ENCODE measurements at regions not wholly inside any gene's neighbourhood (a gene's known extent, or its start where the extent isn't known, plus 50 kb on each side); places are given as distances from the start of the nearest gene placed in this dataset.
"Not testable (repeated sequence)": the region's sequence is repeated elsewhere in the genome, so short reads cannot be mapped to it uniquely, and the experiment has no call there.

DNA sequence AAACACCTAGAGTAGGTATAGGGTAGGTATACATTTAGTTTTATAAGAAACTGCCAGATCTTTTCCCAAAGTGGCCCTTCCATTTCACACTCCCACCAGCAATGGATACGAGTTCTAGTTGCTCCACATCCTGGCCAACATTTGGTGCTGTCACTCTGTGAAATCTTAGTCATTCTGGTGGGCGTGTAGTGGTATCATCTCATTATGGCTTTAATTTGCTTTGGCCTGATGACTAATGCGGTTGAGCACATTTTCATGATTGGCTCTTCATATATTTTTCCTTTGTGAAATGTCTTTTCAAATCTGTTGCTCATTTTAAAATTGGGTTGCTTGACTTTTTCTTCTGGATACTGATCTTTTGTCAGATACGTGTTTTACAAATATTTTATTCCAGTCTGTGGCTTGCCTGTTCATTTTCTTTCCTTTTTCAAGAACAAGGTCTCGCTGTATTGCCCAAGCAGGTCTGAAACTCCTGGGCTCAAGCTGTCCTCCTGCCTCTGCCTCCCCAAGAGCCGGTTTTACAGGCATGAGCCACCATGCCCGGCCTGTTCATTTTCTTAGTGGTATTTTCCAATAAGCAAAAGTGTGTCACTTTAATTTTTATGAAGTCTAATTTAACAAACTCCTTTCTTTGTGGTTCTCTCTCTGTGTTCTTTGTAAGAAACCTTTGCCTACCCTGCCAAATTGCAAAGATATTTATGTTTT is 192.4 kb downstream of the SEC14L1 start:
- no peak for DNase-seq (ENCODE audit: low read depth, low spot score)

DNA sequence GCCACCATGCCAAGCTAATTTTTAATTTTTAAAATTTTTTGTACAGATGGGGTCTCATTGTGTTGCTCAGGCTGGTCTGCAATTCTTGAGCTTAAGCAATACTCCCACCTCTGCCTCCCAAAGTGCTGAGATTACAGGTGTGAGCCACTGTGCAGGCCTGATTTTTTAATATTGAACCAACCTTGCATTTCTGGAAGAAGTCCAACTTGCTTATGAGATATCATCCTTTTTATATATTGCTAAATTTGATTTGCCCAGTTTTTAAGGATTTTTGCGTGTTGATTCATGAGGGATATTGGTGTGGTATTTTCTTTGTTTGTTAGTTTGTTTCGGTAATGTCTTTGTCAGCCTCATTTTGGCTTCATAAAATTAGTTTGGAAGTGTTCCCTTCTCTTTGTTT is 196.4 kb downstream of the SEC14L1 start:
- no peak for DNase-seq (ENCODE audit: low read depth, low spot score)

DNA sequence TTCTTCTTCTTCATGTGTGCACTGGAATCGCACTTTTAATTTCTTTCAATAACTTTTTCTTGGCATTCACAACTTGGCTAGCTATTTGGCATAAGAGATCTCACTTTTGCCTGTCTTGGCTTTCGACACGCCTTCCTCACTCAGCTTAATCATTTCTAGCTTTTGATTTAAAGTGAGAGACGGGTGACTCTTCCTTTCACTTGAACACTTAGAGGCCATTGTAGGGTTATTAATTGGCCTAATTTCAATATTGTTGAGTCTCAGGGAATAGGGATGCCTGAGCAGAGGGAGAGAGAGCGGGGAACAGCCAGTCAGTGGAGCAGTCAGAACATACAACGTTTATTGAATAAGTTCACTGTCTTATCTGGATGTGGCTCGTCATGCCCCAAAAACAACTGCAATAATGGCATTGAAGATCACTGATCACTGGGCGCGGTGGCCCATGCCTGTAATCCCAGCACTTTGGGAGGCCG is 200.3 kb downstream of the SEC14L1 start:
- DNase-seq (ENCODE audit: low read depth, low spot score), result no peak

DNA sequence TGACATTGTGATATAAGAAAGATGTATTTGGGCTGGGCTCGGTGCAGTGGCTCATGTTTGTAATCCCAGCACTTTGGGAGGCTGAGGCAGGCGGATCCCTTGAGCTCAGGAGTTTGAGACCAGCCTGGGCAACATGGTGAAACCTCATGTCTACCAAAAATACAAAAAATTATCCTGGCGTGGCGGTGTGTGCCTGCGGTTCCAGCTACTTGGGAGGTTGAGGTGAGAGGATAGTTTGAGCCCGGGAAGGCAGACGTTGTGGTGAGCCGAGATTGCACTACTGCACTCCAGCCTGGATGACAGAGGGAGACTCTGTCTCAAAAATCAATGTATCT is 201.9 kb downstream of the SEC14L1 start:
- DNase-seq (ENCODE audit: low read depth, low spot score), result not testable (repeated sequence)

DNA sequence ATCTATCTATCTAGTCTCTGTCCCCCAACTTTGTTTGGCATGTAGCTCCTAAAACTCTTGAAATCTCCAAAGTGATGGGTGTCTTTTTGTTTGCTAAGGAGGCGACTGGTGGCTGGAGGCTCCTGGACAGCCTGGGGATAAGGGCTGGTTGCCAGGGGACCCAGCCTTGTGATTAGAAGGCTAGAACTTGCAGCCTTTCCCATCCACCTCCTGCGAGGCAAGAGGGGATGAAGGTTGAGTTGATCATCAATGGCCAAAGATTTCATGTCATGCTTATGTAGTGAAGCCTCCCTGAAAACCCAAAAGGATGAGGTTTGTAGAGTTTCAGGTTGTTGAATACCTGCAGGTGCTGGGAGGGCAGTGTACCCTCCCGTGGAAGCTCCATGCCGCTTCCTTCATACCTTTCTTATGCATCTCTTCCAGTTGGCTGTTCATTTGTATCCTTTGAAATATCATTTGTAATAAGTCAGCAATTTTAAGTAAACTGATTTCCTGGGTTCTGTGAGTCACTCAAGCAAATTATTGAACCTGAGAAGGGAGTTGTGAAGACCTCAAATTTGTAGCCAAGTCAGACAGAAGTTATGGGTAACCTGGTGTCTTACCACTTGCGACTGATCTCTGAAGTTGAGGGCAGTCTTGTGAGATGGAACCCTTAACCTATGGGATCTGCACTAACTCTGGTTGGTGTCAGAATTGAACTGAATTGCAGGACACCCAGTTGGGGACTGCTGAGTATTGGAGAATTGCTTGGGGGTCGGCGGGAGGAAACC is 202.4 kb downstream of the SEC14L1 start:
- no peak for DNase-seq (ENCODE audit: low read depth, low spot score)

DNA sequence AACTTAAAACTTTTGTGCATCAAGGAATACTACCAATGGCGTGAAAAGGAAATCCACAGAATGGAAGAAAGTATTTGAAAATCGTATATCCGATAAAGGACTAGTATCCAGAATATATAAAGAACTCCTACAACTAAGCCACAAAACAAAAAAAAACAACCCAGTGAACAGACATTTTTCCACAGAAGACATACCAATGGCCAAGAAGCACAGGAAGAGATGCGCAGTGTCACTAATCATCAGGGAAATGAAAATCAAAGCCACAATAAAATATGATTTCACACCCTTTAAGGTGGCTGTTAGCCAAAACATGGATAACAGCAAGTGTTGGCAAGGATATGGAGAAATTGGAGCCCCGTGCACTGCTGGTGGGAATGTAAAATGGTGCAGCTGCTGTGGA is 203.3 kb downstream of the SEC14L1 start:
- DNase-seq (ENCODE audit: low read depth, low spot score), result no peak

DNA sequence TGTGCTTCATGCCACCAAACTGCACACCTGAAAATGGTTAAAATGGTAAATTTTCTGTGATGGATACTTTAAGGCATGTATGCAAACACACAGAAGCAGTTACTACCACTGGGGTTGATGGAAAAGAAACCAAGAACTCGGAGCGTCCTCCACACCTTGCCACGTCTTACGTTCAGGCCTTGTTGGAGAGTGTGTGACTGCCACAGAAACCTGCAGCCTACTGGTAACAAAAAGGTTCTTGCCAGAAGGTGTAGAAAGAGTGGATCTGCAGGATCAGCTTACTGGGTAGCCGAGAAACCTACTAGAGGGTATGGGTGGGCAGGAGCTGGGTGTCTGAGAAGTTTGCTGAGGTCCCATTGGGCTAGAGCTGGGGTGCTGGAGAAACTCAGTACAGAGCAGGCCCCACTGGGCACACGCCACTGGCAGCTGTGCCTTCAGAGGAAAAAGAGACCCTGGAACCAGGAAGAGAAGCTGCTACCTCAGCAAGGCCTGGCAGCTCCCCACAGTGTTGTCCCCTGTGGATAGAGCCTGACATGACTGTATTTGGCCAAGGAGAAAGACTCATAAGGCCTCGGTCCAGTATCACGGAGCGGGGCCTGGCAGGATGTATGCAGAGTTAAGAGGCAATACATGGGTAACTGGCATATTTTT is 204.6 kb downstream of the SEC14L1 start:
- DNase-seq (ENCODE audit: low read depth, low spot score), result no peak

DNA sequence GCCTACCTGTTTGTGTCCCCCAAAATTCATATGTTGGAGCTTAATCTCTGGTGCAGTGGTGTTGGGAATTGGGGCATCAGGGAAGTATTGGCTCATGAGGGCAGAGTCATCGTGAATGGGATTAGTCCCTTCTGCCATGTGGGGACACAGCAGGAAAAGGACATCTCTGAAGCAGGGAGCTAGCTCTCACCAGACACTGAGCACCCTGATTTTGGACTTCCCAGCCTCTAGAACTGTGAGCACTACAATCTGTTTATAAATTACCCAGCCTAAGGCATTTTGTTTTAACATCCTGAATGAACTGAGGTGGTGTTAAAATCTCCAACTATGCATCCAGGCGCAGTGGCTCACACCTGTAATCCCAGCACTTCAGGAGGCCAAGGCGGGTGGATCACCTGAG is 206.0 kb downstream of the SEC14L1 start:
- DNase-seq (ENCODE audit: low read depth, low spot score), result no peak

DNA sequence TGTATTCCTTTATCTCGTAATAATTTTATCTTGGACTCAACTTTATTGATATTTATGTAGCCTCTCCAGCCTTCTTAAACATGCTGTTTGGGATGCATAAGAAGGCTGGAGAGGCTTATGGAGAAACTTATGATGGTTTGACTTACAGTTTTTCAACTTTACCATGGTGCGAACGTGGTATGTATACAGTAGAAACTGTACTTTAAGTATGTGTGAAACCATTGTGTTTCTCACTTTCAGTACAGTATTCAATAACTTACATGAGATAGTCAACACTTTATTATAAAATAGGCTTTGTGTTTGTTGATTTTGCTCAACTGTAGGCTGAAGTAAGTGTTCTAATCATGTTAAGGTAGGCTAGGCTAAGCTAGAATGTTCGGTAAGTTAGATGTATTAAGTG is 206.8 kb downstream of the SEC14L1 start:
- no peak for DNase-seq (ENCODE audit: low read depth, low spot score)

DNA sequence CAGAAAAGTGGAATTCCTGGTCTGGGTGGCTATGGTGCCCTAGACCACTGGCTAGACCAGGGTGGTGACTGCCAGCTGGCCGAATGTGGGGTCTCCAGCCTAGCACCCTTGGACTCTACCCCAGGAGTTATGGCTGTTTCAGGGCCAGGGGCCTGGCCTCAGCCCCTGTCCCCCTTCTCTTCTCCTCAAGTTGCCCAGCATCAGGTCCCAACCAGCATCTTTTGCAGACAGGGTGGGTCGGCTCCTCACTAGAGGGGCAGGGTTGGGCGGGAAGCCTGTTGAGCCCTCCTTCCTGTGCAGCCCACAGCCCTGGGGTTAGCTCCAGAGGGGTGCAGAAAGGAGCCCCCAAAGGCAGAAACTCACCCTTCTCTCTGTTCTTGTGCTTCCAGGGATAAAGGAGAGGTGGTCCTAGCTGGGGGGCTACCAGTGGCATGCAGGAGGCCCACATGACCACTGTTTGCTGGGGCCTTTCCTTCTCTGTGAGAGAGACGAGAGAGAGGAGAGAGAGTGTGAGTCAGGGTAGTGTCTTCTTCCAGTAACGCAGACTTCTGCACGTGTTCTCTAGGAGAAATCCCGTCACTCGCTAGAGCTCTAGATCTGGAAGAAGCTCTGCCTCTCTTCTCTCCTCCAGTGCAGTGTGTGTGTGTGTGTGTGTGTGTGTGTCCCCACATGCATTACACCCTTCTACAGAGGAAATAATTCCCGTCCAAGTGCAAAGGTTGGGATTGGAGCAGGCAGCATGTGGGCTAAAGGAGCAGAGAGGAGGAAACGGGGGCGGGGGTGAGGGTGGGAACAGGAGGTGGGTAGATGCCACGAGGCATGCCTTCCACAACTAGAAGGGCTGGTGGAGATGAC is 209.4 kb downstream of the SEC14L1 start:
- DNase-seq (ENCODE audit: low read depth, low spot score), result no peak

DNA sequence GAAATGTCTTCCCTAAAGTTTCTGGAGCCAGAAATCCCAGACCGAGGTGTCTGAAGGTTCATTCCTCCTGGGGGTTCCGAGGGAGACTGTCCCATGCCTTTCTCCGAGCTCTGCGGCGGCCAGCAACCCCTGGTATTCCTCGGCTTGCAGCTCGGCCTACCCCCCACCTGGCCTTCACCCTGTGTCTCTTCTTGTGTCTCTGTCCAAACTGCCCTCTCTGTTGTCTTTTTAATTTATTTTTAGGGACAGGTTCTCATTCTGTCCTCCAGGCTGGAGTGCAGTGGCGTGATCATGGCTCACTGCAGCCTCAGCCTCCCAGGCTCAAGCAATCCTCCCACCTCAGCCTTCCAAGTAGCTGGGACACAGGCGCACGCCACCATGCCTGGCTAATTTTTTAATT is 211.7 kb downstream of the SEC14L1 start:
- DNase-seq (ENCODE audit: low read depth, low spot score), result no peak

DNA sequence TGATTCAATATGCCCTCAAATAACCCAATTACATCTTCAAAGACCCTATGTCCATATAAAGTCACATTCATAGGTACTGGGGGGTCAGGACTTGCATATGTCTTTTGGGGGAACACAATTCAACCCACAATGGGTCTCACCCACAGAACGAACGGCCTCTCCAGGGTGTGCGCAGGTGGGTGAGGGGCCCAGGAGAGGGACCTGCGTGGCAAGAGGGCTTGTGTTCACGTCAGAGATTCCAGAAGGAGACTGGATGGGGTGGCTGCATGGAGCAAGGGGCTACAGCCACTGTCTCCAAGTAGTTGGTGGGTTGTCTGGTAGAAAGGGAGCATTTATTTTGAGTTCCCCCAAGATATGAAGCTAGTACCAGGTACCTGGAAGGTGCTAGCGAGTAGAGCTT is 212.2 kb downstream of the SEC14L1 start:
- no peak for DNase-seq (ENCODE audit: low read depth, low spot score)

DNA sequence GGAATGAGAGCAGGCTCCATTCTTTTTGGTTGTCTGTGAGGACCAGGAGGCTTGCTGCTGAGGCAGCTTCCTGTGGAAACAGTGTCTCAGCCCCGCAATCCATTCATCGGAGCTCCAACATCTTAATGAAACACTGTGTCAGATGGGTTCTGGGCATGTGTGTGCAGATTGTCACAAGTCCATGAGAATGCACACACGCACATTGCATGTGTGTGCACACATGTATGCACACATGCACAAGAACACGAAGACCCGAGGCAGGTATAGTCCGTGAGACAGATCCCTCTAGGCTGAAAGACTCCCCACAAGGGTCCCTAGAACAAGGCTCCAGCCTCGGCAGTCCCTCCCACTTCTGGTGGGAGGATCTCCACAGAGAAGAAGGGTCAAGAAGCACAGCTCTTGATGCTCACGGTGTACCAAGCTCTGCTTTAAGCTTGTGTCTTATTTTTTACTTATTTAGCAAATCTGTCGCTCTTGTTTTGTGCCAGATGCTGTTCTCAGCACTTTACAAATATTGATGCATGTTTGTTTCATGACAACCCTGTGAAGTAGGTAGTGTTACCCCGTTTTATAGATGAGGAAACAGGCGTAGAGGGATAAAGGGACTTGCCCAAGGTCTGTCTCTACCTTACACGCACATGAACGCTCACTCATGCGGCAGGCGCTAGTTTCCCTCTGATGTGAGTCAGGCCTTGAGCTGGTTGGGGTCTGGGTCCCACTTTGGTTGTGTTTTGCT is 213.1 kb downstream of the SEC14L1 start:
- DNase-seq (ENCODE audit: low read depth, low spot score), result no peak

DNA sequence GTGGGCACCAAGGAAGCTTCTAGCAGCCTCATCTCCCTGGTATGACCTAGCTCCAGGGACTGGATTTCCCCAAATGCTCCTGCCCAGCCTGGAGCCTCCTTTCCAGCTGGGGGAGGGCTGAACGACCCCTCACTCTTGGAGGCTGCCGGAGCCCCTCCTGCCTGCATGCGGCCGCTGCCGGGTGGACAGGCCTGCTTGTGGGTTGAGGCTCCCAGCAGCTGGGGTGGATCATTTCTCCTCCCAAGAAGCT is 213.6 kb downstream of the SEC14L1 start:
- no peak for DNase-seq (ENCODE audit: low read depth, low spot score)

DNA sequence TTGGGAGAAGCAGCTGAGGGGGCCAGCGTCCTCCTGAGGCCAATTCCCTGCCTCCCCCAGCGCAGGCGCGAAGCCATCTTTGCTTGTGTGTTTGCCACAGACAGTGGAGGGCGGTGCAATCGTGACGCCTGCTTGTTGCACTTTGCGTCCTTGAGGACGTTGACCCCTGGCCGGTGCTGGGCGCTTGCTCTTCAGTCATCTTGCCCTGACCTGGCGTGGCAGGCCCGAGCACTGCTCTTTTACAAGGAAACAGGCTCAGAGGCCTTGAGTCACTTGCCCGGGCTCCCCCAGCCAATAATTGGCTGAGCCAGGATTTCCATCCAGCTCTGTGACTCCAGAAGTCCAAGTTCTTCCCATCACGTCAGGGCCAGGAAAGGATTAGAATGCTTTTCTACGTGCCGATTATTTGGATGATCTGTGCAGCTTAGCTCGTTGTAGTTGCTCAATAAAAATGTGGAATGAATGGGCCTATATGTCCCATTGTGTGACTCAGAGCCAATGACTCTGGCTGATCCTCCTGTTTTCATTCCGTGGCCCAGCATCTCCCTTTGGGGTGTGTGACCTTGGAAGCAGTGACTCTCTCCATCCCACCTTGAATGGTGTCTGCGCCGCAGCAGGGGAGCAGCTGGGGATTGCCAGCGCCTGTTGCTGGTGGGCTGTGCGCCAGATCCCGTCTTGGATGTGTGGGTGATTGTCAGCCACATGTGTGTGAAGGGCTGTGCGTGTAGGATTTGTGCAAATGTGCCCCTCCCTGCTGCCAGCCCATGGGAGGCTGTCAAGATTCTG is 214.1 kb downstream of the SEC14L1 start:
- DNase-seq (ENCODE audit: low read depth, low spot score), result no peak

DNA sequence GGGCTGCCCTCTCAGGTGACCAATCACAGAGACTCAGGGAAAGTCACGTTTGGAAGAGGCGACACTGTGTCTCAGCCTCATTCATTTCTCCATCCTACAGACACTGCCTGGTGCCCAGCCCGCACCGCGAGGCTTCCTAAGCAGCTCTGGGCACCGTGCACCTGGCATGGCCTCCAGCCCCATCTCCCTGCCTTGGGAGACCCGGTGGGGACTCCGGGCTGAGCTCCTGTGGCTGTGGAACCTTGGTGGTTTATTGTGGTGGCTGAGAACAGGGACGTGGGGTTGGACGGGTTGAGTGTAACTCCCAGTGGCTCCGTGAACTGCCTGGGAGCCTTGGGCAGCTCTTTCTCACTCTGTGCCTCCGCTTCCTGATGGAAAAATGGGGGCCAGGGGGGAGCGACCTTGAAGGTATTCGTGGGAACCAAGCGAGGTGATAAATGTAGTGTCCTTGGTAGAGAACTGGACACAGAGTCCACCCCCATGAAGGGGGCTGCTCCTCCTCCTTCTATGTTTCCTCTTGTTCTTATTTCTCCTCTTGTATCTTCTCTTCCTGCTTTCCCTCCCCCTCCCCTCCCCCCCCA is 215.4 kb downstream of the SEC14L1 start:
- no peak for DNase-seq (ENCODE audit: low read depth, low spot score)

DNA sequence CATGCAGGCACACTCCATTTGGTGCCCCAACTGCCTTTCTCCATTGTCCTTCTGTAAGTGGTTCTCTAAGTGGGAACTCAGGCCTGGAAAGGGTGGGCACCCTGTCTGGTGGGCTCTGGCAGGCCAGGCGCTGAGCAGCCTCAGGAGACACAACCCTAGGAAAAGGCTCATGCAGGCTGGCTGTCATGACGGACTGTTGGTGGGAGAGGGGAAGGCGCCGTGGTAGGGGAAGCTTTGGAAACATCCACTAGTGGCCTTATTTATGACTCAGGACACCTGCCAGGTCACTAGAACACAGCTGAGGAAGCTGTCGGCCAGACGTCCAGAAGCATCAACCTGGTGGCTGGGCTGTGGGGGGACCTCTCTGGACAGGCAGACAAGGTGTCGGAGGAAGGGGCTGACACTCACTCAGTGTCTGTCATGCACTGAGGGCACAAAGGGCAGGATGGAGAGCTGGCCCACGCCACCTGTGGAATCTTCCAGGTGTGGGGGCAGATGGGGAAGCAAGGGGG is 216.0 kb downstream of the SEC14L1 start:
- DNase-seq (ENCODE audit: low read depth, low spot score), result no peak

DNA sequence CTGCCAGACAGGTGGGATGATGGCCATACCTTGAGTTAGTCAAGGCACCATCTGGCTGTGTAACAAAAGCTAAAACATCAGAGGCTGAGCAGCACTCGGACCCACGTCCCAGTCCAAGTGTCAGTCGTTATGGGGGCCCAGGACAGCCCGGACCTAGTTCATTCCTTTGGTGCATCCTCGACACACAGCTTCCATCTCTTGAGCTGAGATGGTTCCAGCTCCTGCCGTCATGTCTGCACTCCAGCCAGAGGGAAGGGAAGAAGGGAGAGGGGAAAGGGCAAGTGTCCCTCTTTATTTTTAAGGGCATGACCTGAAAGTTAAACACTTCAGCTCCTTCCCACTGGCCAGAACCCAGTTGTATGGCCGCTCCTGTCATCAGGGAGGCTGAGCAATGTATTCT is 218.0 kb downstream of the SEC14L1 start:
- no peak for DNase-seq (ENCODE audit: low read depth, low spot score)

DNA sequence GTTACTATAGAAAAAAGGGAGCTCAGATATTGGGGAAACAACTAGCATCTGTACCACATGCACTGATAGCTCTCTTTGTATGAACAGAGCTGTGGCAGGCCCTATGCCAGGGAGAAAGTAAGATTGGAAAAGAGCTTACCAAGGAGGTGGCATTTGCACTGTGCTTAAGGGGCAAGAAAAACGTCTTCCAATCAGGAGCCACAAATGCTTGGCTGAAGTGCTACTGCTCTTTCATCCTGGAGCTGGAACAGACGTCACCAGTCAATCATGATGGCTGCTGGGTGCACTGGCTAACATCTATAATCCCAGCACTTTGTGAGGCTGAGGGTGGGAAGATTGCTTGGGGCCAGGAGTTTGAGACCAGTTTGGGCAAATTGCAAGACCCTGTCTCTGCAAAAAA is 218.5 kb downstream of the SEC14L1 start:
- DNase-seq (ENCODE audit: low read depth, low spot score), result no peak

DNA sequence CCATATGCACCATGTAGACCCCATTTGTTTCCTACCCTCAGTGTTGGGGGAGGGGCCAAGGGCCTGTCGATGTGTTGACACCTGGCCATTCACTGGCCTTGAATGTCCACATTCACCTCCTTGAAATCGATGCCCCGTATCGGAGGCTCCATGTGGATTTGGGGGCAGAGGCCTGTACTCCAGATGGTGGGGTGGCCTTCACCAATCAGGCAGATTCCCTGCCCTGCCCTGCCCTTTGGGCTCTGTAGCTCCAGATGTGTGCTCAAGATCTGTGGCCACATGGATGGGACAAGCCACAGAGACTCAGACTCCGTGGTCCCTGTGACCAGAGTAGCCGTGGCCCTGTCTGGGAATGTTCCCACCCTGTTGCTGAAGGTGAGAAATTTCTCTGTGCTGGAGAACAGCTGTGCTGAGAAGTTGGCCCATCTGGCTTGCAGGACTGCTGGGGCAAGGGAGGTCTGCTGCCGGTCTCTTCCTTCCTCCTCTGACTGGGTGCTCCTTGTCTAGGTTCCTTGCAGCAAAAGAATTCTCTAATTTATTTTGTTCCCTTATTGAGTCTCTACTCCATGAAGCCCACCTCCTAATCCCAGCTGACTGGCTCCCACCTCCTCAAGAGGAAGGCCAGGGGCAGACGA is 221.3 kb downstream of the SEC14L1 start:
- no peak for DNase-seq (ENCODE audit: low read depth, low spot score)
